ENCODE measurements at regions not wholly inside any gene's neighbourhood (a gene's known extent, or its start where the extent isn't known, plus 50 kb on each side); places are given as distances from the start of the nearest gene placed in this dataset.

- ATAC-seq (no peak), DNase-seq (ENCODE audit: low read depth, low spot score) (no peak)
- intact Hi-C loops (cut with micrococcal nuclease; ENCODE audit: unreplicated experiment): no loop called here
- POLR2A ChIA-PET: no interaction called here
- BruUV-seq (replicated peaks): no TSS peak
- Histone ChIP-seq H3K36me3 (ENCODE audit: control insufficient read depth, insufficient read depth, low read length) (no peaks in the 10 kb centered on the region), H3K9me3 (ENCODE audit: control insufficient read depth, insufficient read depth, low read depth, low read length) (no peaks in the 10 kb centered on the region), H3K27me3 (ENCODE audit: control insufficient read depth, insufficient read depth, low read length) (no peaks in the 10 kb centered on the region), H3K4me1 (ENCODE audit: control insufficient read depth, insufficient read depth, low read length) (no peaks in the 10 kb centered on the region), H3K4me3 (ENCODE audit: low read depth in 2 of 2, low read length in 2 of 2) (no peak overlapping the region), H3K27ac (ENCODE audit: low read length) (no peak overlapping the region)
- TF ChIP-seq POLR2AphosphoS5 (IDR thresholded peaks at IDR 0.05; ENCODE audit: low read depth, low read length) (no peak), SIN3A (IDR thresholded peaks at IDR 0.05; ENCODE audit: borderline replicate concordance, insufficient read depth, low read depth, low read length) (no peak), TCF7L2 (IDR thresholded peaks at IDR 0.05; ENCODE audit: low read depth, low read length) (no peak), REST (IDR thresholded peaks at IDR 0.05; ENCODE audit: insufficient read depth in 1 of 2, low read depth in 2 of 2, low read length in 1 of 2) (no peak), CTCF (IDR thresholded peaks at IDR 0.05) (no peak)
- CTCF ChIA-PET: no interaction called here
- in situ Hi-C loops (cut with HindIII; ENCODE audit: low pct_unique_long_range_greater_than_20kb, low sequenced_read_pairs): no loop called here
Observed at GRCh38 chrX:147781844-147782243, 129.9 kb upstream of the FMR1 start.

GRCh38 chrX:147788641-147789350, 122.9 kb upstream of the FMR1 start:
- DNase-seq (ENCODE audit: low read depth, low spot score) (no peak), ATAC-seq (no peak)
- no TSS peak for BruUV-seq (replicated peaks)
- H3K36me3 ChIP-seq (ENCODE audit: control insufficient read depth, insufficient read depth, low read length): no peaks in the 10 kb centered on the region
- no peak overlapping the region for H3K4me3 ChIP-seq (ENCODE audit: low read depth in 2 of 2, low read length in 2 of 2)
- no peaks in the 10 kb centered on the region for H3K27me3 ChIP-seq (ENCODE audit: control insufficient read depth, insufficient read depth, low read length)
- intact Hi-C loops (cut with micrococcal nuclease; ENCODE audit: unreplicated experiment) (no loop called here), in situ Hi-C loops (cut with HindIII; ENCODE audit: low pct_unique_long_range_greater_than_20kb, low sequenced_read_pairs) (no loop called here)
- POLR2A ChIA-PET: no interaction called here
- CTCF ChIA-PET: no interaction called here
- no peak for TF ChIP-seq TCF7L2 (IDR thresholded peaks at IDR 0.05; ENCODE audit: low read depth, low read length)
- no peak for TF ChIP-seq REST (IDR thresholded peaks at IDR 0.05; ENCODE audit: insufficient read depth in 1 of 2, low read depth in 2 of 2, low read length in 1 of 2)
- TF ChIP-seq CTCF (IDR thresholded peaks at IDR 0.05): no peak
- TF ChIP-seq POLR2AphosphoS5 (IDR thresholded peaks at IDR 0.05; ENCODE audit: low read depth, low read length): no peak
- TF ChIP-seq SIN3A (IDR thresholded peaks at IDR 0.05; ENCODE audit: borderline replicate concordance, insufficient read depth, low read depth, low read length): no peak
- H3K4me1 ChIP-seq (ENCODE audit: control insufficient read depth, insufficient read depth, low read length): no peaks in the 10 kb centered on the region
- H3K27ac ChIP-seq (ENCODE audit: low read length): no peak overlapping the region
- no peaks in the 10 kb centered on the region for H3K9me3 ChIP-seq (ENCODE audit: control insufficient read depth, insufficient read depth, low read depth, low read length)

All from Panc1 (cell line).